GM20000 (cell line): ENCODE measurements at regions not wholly inside any gene's neighbourhood (a gene's known extent, or its start where the extent isn't known, plus 50 kb on each side); places are given as distances from the start of the nearest gene placed in this dataset.

Experiments used
- DNase-seq: peaks from one replicate; pipeline ENCODE4 v3.0.0; 2012; ENCODE audit warnings: low spot score
- TF ChIP-seq, protein P1 (sequence below): IDR thresholded peaks from 2 replicates; pipeline ENCODE4 v1.5.1; 2012; ENCODE audit warnings: mild to moderate bottlenecking, control low read depth; ENCODE audit errors: extremely low read depth, missing control alignments

DNA sequence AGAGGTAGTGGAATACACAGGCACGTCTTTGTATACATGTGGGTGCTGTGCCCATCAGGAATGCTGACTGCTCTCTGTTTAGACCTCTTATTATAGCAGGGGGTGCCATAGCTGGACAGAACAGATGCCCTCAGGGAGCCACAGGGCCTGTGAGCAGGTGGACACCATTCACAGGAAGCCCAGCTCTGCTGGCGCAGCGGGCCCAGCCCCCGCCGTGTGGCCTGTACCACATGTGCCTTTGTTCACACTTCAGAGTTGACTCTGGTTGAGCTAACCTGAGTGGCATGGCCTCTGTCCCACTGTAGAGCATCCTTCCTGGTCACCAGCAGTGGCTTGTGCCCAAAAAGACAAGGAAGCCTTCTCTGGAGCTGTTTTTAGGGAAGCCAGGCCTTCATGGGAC lies 730.9 kb upstream of the ID2 start:
- TF ChIP-seq, protein P1, sequence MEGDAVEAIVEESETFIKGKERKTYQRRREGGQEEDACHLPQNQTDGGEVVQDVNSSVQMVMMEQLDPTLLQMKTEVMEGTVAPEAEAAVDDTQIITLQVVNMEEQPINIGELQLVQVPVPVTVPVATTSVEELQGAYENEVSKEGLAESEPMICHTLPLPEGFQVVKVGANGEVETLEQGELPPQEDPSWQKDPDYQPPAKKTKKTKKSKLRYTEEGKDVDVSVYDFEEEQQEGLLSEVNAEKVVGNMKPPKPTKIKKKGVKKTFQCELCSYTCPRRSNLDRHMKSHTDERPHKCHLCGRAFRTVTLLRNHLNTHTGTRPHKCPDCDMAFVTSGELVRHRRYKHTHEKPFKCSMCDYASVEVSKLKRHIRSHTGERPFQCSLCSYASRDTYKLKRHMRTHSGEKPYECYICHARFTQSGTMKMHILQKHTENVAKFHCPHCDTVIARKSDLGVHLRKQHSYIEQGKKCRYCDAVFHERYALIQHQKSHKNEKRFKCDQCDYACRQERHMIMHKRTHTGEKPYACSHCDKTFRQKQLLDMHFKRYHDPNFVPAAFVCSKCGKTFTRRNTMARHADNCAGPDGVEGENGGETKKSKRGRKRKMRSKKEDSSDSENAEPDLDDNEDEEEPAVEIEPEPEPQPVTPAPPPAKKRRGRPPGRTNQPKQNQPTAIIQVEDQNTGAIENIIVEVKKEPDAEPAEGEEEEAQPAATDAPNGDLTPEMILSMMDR = no peak
- no peak for DNase-seq

DNA sequence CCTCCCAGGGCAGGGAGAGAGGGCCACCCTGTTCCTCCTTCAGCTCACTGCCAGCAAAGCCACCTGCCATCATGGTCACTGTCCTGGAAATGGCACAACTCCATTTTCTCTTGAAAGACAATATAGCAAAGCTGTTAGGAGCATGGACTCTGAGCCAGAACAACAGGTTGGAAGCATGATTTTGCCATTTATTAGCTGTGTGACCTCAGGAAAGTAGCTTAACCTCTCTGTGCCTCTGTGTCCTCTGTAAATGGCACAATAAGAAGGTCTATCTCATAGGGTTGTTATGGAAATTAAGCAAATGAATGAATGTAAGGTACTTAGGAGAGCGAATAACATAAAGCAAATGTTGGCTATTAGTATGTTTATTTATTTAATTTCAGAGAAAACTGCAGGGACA lies 730.4 kb upstream of the ID2 start:
- DNase-seq = no peak
- TF ChIP-seq, protein P1 = no peak

DNA sequence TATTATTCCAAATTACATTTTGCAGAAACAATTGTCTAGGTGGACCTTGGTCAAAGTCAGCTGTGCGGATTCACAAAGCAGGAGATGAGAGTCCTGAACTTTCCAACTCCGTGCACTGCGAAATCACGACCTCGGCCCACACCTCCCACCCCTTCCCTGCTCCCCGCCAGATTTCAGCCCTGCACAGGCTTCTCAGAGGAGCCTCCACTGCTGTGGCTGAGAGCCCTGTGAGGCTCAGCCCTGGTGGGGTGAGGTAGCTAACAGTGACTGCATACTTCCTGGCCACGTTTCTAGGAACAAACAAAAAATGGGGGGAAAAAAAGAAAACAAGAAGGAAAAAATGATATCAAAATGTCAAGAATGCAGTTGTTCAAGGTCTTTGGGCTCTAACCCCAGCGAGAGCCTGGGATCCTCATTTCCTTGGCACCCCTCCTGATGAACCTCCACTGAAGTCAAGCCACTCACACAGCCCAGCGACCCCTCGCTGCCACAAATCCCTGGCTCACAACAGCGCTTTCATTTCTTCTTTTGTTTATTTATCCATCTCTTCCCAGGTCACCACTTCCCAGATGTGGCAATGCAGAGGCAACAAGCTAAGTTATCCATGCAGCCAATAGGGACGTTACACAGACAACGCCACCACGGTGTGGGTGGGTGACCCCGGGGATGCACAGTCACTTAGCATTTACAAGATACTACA lies 729.7 kb upstream of the ID2 start:
- TF ChIP-seq, protein P1 = no peak

DNA sequence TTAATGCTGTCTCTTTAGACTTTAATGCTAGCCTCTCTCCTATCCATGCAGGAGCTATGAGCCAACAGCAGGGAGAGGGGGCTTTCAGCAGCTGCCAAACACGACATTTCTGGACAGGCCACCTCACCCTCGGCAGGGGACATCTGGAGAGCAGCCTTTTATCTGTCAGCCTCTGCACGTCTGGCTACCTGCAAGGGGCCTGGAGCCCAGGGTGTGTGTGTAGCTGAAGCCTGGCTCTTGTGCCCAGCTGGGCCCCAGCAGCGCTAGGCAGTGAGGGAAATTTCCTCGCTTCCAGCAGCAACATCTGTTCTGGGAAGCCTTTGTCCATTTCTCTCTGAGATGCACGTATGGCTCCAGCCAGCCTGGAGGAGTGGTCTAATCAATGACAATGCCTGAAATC lies 728.7 kb upstream of the ID2 start:
- TF ChIP-seq, protein P1 = no peak
- no peak for DNase-seq

More for the DNA sequence above, 729.7 kb upstream of the ID2 start:
- DNase-seq = no peak

DNA sequence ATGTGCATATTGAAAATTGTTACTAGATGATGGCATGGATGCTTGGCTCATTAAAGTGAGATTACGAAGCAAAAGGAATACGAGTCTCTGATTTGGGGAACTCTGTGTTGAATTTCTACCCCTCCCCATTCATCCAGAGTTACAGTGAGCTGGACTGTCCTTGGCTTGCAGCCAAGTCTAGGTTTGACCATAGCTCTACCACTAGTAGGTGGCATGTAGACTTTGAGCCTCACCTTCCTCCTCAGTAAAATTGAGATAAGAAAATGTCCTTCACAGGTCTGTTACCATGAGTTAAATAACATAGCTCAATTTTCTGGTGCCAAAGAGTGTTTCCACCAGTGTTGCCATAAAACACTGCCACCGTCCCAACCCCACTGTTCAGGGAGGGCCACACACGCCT lies 727.6 kb upstream of the ID2 start:
- DNase-seq = no peak
- TF ChIP-seq, protein P1 = no peak

DNA sequence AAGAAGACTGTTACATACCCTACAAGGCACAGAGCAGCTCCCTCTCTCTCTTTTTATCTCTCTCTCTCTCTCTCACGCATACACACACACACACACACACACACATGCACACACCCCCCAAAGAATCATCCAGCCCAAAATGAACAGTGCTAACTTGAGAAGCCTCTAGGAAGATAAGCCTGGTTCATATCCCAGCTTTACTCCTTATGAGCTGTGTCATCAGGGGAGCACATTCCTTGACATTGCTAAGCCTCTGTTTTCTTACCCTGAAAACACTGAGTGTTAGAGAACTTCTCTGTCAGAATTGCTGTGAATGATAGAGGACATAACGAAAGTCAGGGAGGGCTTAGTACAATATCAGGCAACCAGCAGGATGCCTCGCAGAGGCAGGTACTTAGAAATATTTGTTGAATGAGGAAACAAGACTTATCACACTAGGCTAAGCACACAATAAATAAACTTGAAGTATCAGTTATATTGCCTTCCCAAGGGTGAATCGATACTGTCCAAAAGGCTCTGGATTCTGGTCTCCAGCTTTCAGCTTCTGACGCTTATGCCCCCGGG lies 725.6 kb upstream of the ID2 start:
- TF ChIP-seq, protein P1 = no peak
- no peak for DNase-seq

DNA sequence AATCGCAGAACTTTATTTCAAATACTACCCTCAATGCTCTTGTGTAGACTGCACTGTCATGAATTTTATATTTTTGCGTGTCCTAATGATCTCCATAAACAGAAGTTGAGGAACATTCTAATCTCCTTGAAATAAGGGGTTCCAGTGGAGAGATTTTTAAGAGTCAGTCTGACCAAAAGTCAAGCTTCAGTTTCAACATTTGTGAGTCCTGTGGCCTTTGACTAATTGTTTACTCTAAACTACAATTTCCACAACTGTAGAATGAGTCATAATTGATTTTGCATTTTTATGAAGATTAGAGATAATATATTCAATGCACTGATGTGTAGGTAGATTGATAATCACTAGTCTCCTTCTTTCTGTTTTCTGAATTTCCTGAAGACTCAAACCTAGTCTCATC lies 720.3 kb upstream of the ID2 start:
- DNase-seq = no peak
- TF ChIP-seq, protein P1 = no peak
